IMR-90 (cell line): ENCODE measurements at regions not wholly inside any gene's neighbourhood (a gene's known extent, or its start where the extent isn't known, plus 50 kb on each side); places are given as distances from the start of the nearest gene placed in this dataset.

Experiments used
- ATAC-seq: fragments of 200-7000 bp; cut with Tn5 transposase; 2 replicates; pipeline ENCODE4 v1.9.1; 2020; ENCODE audit warnings: low read depth, mild to moderate bottlenecking, moderate library complexity
- BruUV-seq: library from RNA; stranded (reverse); fragments of 400-500 nt; replicated peaks from 2 replicates; lab custom pipeline; 2021; lab: Mats Ljungman, UMichigan
- CTCF ChIA-PET: fragments of 300-600 bp; formaldehyde crosslinking; extraction: SDS; loops from one replicate; lab custom pipeline; 2021; ENCODE audit warnings: antibody characterized with exemption; lab: Yijun Ruan, JAX
- POLR2A ChIA-PET: fragments of 300-600 bp; sonication (Branson Sonifier 250); formaldehyde crosslinking; loops from one replicate; lab custom pipeline; 2022; ENCODE audit warnings: antibody characterized with exemption; ENCODE audit not compliant: unreplicated experiment; lab: Charles Lee
- DNase-seq: peaks from one replicate; pipeline ENCODE4 v3.0.0; 2013
- H2AFZ ChIP-seq: replicated peaks from 2 replicates; pipeline ENCODE3; 2013; ENCODE audit warnings: low read length, mild to moderate bottlenecking; ENCODE audit not compliant: poor library complexity
- H2AK5ac ChIP-seq: 2 replicates; pipeline ENCODE4 v1.6.1; 2013; ENCODE audit warnings: low read depth, low read length, inconsistent platforms
- H2AK9ac ChIP-seq: replicated peaks from 2 replicates; pipeline ENCODE3; 2013; ENCODE audit warnings: mild to moderate bottlenecking, low read depth, low read length, moderate library complexity; ENCODE audit not compliant: poor library complexity
- H2BK120ac ChIP-seq: 2 replicates; pipeline ENCODE4 v1.6.1; 2013; ENCODE audit warnings: low read depth, low read length, inconsistent platforms
- H2BK15ac ChIP-seq: 3 replicates; pipeline ENCODE4 v1.6.1; 2013; ENCODE audit warnings: low read depth, low read length, inconsistent platforms
- H2BK20ac ChIP-seq: 2 replicates; pipeline ENCODE4 v1.6.1; 2013; ENCODE audit warnings: low read depth, mild to moderate bottlenecking, inconsistent platforms, low read length, moderate library complexity
- H2BK5ac ChIP-seq: 2 replicates; pipeline ENCODE4 v1.6.1; 2013; ENCODE audit warnings: mild to moderate bottlenecking, low read depth, low read length, inconsistent platforms; ENCODE audit not compliant: poor library complexity, severe bottlenecking
- H3K14ac ChIP-seq: replicated peaks from 2 replicates; pipeline ENCODE4 v1.6.1; 2013; ENCODE audit warnings: low read depth, low read length, inconsistent platforms
- H3K18ac ChIP-seq: 2 replicates; pipeline ENCODE4 v1.6.1; 2013; ENCODE audit warnings: low read depth, low read length, control low read depth
- H3K23ac ChIP-seq: 2 replicates; pipeline ENCODE4 v1.6.1; 2013; ENCODE audit warnings: low read depth, low read length, inconsistent platforms
- H3K27ac ChIP-seq: 2 replicates; pipeline ENCODE4 v1.5.1; 2013; ENCODE audit warnings: mild to moderate bottlenecking, control low read depth, low read length; ENCODE audit not compliant: insufficient read depth
- H3K27me3 ChIP-seq: 2 replicates; pipeline ENCODE4 v1.6.1; 2013; ENCODE audit warnings: low read length; ENCODE audit not compliant: control insufficient read depth, insufficient read depth
- H3K36me3 ChIP-seq: 2 replicates; pipeline ENCODE4 v1.6.1; 2013; ENCODE audit warnings: low read length, mixed read lengths; ENCODE audit not compliant: control insufficient read depth, insufficient read depth
- H3K4ac ChIP-seq: 2 replicates; pipeline ENCODE4 v1.6.1; 2013; ENCODE audit warnings: low read depth, low read length, inconsistent platforms
- H3K4me1 ChIP-seq: 2 replicates; pipeline ENCODE4 v1.6.1; 2013; ENCODE audit warnings: low read length, mixed read lengths; ENCODE audit not compliant: control insufficient read depth, insufficient read depth
- H3K4me2 ChIP-seq: 2 replicates; pipeline ENCODE4 v1.6.1; 2013; ENCODE audit warnings: low read depth, mild to moderate bottlenecking, control low read depth, low read length, moderate library complexity
- H3K4me3 ChIP-seq: 2 replicates; pipeline ENCODE4 v1.5.1; 2013; ENCODE audit warnings: low read depth, mild to moderate bottlenecking, control low read depth, low read length, moderate library complexity; ENCODE audit not compliant: insufficient read depth
- H3K56ac ChIP-seq: 2 replicates; pipeline ENCODE4 v1.6.1; 2013; ENCODE audit warnings: low read length, inconsistent platforms; ENCODE audit not compliant: insufficient read depth; ENCODE audit errors: extremely low read depth
- H3K79me1 ChIP-seq, 2 experiments: 2 replicates each; pipeline ENCODE4 v1.6.1; 2013; ENCODE audit warnings: low read length in 2 of 2, inconsistent platforms in 1 of 2, low read depth in 1 of 2
- H3K9ac ChIP-seq: 2 replicates; pipeline ENCODE4 v1.6.1; 2013; ENCODE audit warnings: low read depth, low read length, control low read depth
- H3K9me1 ChIP-seq: 2 replicates; pipeline ENCODE4 v1.6.1; 2013; ENCODE audit warnings: low read length, inconsistent platforms; ENCODE audit not compliant: insufficient read depth
- H3K9me3 ChIP-seq: 2 replicates; pipeline ENCODE4 v1.6.1; 2013; ENCODE audit warnings: low read length; ENCODE audit not compliant: control insufficient read depth, insufficient read depth
- H4K20me1 ChIP-seq: 2 replicates; pipeline ENCODE4 v1.6.1; 2013; ENCODE audit warnings: low read length, inconsistent platforms; ENCODE audit not compliant: insufficient read depth
- H4K5ac ChIP-seq: 2 replicates; pipeline ENCODE4 v1.6.1; 2013; ENCODE audit warnings: mild to moderate bottlenecking, low read depth, low read length, control low read depth
- H4K8ac ChIP-seq, 2 experiments: 2 replicates each; pipeline ENCODE4 v1.6.1; 2013; ENCODE audit warnings: low read depth in 2 of 2, low read length in 2 of 2, control low read depth in 1 of 2, inconsistent platforms in 1 of 2
- H4K91ac ChIP-seq: 2 replicates; pipeline ENCODE4 v1.6.1; 2013; ENCODE audit warnings: low read depth, low read length, inconsistent platforms; ENCODE audit not compliant: insufficient read depth
- FOS ChIP-seq: fragments of 150-350 bp; IDR thresholded peaks from 2 replicates; pipeline ENCODE4 v1.6.1; 2016; ENCODE audit warnings: low read depth, low read length
- RAD21 ChIP-seq: IDR thresholded peaks from 2 replicates; pipeline ENCODE4 v1.6.1; 2012; ENCODE audit warnings: low read length, improper control_type of control experiment
- RFX5 ChIP-seq: IDR thresholded peaks from 2 replicates; pipeline ENCODE4 v1.8.0; 2012; ENCODE audit warnings: low read depth, mild to moderate bottlenecking, low read length, moderate library complexity
- SMC3 ChIP-seq: fragments of 150-350 bp; IDR thresholded peaks from 2 replicates; pipeline ENCODE4 v1.6.1; 2016; ENCODE audit warnings: low read depth, mild to moderate bottlenecking, antibody characterized with exemption, low read length, moderate library complexity
- WGBS, 2 experiments: methylation state at CpG; one replicate each; pipeline versions ENCODE4 v1.1.5 to v1.1.7; 2013; ENCODE audit warnings: missing lambda C conversion rate in 2 of 2; ENCODE audit not compliant: insufficient read length in 1 of 2; ENCODE audit errors: extremely low coverage in 2 of 2; 5-methylcytosine and 5-hydroxymethylcytosine counted together
- dilution Hi-C: fragments of 300-500 bp; cut with HindIII; formaldehyde crosslinking; loops from one replicate; pipeline ENCODE4 v1.14.3; 2018; ENCODE audit warnings: low sequenced_read_pairs; ENCODE audit not compliant: unreplicated experiment
- in situ Hi-C: fragments of 300-500 bp; cut with MboI; formaldehyde crosslinking; loops from 3 replicates; pipeline ENCODE4 v1.14.3; 2019; ENCODE audit warnings: low sequenced_read_pairs, inconsistent platforms, mixed read lengths
- intact Hi-C: fragments of 100-400 bp; cut with micrococcal nuclease; formaldehyde crosslinking; loops from 2 replicates; pipeline ENCODE4 v1.10.0; 2022

DNA sequence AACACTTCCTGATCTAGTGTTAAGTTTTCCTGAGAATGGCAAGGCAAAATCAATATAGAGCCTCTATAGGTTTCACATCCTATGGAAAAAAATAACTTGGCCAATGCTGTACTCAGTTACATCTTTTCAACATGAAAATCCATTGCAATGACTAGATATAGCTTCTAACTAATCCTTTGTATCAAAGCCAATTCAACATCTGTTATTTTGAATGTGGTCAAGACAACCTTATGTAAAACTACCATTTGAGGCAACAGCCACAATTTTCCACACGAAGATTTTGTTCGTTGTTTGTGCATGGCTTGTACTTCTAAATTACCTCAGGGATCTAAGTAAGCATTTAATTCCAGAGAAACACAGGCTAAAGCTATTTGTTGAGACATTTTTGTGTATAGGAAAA lies 637.8 kb upstream of the EYS start:
- H3K4me3 ChIP-seq = no peak overlapping the region
- H2AFZ ChIP-seq = no peak overlapping the region
- no peak for ATAC-seq
- H2BK15ac ChIP-seq = no peak overlapping the region
- H3K79me1 ChIP-seq = no peaks in the 10 kb centered on the region
- no peaks in the 10 kb centered on the region for H3K36me3 ChIP-seq
- no peak overlapping the region for H3K56ac ChIP-seq
- no peak overlapping the region for H3K4ac ChIP-seq
- no peak overlapping the region for H3K4me2 ChIP-seq
- H3K23ac ChIP-seq = no peak overlapping the region
- no CpG with 5 or more reads among the region's 2 CpGs for WGBS, 2 experiments
- H3K9ac ChIP-seq = no peak overlapping the region
- no peak overlapping the region for H3K18ac ChIP-seq
- no peaks in the 10 kb centered on the region for H3K9me1 ChIP-seq
- TF ChIP-seq FOS (no peak), RFX5 (no peak), SMC3 (no peak), RAD21 (no peak)
- no peaks in the 10 kb centered on the region for H3K27me3 ChIP-seq
- H4K5ac ChIP-seq = no peak overlapping the region
- no peaks in the 10 kb centered on the region for H3K9me3 ChIP-seq
- no peak overlapping the region for H3K27ac ChIP-seq
- no peak overlapping the region for H4K91ac ChIP-seq
- in situ Hi-C loops = no loop called here
- H2AK5ac ChIP-seq = no peak overlapping the region
- ChIA-PET CTCF (no interaction called here), POLR2A (no interaction called here)
- no peak overlapping the region for H2BK120ac ChIP-seq
- H2BK20ac ChIP-seq = no peak overlapping the region
- H3K4me1 ChIP-seq = no peaks in the 10 kb centered on the region
- no peak overlapping the region for H2AK9ac ChIP-seq
- DNase-seq = no peak
- BruUV-seq = no TSS peak
- no peaks in the 10 kb centered on the region for H4K20me1 ChIP-seq
- H2BK5ac ChIP-seq = no peak overlapping the region
- dilution Hi-C loops = no loop called here
- intact Hi-C loops = no loop called here
- H3K14ac ChIP-seq = no peak overlapping the region
- no peak overlapping the region for H4K8ac ChIP-seq
